Hematopoietic multipotent progenitor cell treated with erythropoietin and hydrocortisone succinate and interleukin-3 and kit ligand, for 15 days (in vitro differentiated cells): ENCODE measurements at regions not wholly inside any gene's neighbourhood (a gene's known extent, or its start where the extent isn't known, plus 50 kb on each side); places are given as distances from the start of the nearest gene placed in this dataset.
"Not testable (repeated sequence)": the region's sequence is repeated elsewhere in the genome, so short reads cannot be mapped to it uniquely, and the experiment has no call there.

Experiments
- DNase-seq: peaks from one replicate; pipeline ENCODE4 v3.0.0-alpha.2; 2015; ENCODE audit warnings: low spot score

GRCh38 chr1:233435622-233436021 lies 108.1 kb downstream of the MAP3K21 start:
- no peak for DNase-seq

- DNase-seq, result no peak
These were observed 112.2 kb downstream of the MAP3K21 start for GRCh38 chr1:233439721-233440120.

DNA sequence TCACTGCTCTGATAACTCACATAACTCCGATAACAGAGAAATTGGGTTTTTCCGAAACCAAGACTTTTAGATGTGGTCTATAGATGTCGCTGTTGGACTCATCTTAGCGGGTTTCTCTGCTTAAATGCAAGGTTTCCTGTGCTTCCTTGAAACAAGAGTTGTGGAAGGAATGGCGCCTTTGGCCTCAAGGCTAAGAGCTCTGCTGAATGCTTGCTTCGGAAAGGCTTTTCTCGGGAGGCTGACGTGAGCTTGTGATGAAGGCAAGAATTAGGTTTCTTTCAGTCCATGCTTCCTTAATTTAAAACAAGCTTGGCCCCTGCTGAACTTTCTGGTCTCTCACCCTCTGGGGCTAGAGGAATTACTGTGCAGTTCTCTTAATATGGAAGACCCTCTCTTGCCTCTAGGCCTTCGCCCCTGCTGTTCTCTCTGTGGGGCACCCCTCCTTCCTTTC lies 113.5 kb downstream of the MAP3K21 start:
- DNase-seq, result peak; percentile 4

- no peak for DNase-seq
These were observed 114.7 kb downstream of the MAP3K21 start for GRCh38 chr1:233442026-233442780.

GRCh38 chr1:233443040-233443760 lies 115.7 kb downstream of the MAP3K21 start:
- DNase-seq, result no peak

DNA sequence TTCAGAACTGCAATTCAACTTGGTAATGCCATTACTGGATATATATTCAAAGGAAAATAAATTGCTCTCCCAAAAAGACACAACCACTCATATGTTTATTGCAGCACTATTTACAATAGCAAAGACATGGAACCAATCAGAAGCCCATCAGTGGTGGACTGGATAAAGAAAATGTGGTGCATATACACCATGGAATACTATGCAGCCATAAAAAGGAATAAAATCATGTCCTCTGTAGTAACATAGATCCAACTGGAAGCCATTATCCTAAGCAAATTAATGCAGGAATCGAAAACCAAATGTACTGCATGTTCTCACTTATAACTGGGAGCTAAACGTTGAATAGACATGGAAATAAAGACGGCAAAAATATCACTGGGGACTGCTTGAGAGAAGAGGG lies 117.0 kb downstream of the MAP3K21 start:
- DNase-seq, result no peak

GRCh38 chr1:233445737-233446136 lies 118.2 kb downstream of the MAP3K21 start:
- no peak for DNase-seq

DNA sequence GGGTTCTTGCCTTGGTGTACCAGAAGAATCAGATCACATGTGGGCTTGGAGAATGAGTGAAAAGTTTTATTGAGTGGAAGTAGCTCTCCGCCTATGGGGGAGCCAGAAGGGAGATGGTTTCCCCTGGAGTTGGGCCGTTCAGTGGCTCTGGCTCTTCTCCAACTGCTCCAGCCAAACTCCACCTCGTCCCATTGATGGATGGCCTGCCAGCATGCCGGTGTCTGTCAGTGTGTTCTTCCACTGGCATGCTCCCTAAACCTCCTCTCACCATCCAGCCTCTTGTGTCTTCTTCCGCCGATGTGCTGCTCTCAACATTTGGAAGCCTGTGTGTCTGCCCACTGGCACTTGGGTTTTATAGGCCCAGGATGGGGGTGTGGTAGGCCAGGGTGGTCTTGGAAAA lies 119.4 kb downstream of the MAP3K21 start:
- DNase-seq, result no peak

GRCh38 chr1:233448109-233448689 lies 120.7 kb downstream of the MAP3K21 start:
- no peak for DNase-seq

- no peak for DNase-seq
These were observed 125.2 kb downstream of the MAP3K21 start for GRCh38 chr1:233452724-233453123.

GRCh38 chr1:233453433-233454200 lies 126.1 kb downstream of the MAP3K21 start:
- DNase-seq, result no peak

- no peak for DNase-seq
These were observed 132.0 kb downstream of the MAP3K21 start for GRCh38 chr1:233459470-233459945.

DNA sequence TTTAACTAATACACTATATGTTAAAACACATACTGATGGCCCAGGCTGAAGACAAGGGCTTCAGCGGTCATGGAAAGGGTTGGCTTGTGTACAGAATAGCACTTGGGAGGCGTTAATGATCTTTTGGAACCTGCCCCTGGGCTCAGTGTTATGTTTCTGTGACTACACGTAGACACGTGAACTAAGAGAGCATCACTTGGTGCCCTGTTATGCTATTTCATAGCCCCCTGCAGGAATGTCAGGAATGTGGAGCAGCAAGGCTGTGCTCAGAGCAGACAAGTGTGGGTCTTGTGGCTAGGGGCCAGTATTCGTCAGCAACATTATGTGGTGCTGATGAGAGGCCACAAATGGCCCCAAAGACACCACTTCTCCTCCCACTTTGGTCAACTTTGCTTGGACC lies 132.4 kb downstream of the MAP3K21 start:
- no peak for DNase-seq

DNA sequence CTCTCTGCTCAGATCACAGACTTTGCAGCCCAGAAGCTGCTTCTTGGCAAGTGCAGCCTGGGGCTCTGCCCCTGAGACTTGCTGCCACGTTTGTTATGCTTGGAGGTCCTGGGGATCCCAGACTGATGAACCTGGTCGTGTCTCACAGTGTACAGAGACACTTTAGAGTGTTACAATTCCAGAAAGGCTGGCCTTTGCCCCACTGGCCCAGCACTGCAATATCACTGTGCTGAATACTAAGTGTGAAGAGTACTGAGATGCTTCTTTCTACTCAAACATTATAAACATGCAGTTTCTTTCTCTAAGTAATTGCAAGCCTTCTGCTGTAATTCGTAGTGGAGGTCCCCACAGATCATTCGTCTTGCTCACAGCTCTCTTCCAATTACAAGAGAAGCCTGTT lies 133.2 kb downstream of the MAP3K21 start:
- DNase-seq, result no peak

- DNase-seq, result no peak
These were observed 134.3 kb downstream of the MAP3K21 start for GRCh38 chr1:233461847-233462246.

DNA sequence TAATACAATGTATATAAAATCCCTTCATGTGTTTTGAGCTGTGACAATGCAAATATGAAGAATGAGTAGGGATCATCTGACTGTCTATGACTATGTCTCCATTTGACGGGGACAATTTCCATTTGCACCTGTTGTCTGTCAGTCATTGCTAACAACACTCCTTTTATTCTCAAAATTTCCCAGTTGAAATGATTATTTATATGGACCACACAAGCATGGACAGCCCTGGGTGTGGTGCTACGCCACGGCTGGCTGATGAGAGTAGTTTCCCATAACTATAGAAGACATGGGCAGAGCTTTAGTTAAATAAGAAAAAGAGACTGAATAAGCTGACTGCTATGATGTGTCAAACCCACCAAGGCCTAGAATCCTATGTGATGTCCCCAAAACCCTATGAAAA lies 135.8 kb downstream of the MAP3K21 start:
- no peak for DNase-seq

GRCh38 chr1:233465745-233466343 lies 138.3 kb downstream of the MAP3K21 start:
- no peak for DNase-seq

DNA sequence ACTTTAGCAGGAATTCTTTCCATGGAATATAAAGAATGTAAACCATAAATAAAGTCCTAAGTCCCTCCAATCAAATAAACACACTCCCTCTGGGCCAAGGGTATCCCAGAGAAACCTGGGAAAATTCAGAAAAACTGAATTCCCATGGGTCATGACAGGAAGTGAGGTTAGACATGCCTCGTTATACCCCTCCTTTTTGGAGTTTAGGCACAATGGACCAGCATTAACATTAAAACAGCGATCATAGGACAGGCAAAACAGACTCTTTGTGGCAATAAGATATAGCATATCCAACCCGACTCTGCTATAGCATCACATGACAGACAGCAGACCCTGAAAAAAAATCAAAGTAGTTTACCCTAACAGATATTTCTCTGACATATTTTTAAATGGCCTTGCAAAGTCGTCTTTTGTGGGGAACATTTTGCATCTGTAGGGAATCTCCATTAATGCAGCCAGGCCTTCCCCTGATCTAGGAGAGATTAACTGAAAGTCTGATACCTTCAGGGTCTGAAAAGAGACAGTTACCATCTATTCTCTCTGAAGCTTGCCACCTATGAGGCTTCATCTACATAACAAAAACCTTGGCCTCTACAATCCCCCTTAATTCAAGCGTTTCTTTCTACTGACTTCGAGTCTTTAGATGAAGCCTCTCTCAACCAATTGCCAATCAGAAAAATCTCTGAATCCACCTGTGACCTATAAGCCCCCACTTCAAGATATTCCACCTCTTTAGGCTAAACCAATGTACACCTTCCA lies 143.0 kb upstream of the KCNK1 start:
- DNase-seq, result no peak

DNA sequence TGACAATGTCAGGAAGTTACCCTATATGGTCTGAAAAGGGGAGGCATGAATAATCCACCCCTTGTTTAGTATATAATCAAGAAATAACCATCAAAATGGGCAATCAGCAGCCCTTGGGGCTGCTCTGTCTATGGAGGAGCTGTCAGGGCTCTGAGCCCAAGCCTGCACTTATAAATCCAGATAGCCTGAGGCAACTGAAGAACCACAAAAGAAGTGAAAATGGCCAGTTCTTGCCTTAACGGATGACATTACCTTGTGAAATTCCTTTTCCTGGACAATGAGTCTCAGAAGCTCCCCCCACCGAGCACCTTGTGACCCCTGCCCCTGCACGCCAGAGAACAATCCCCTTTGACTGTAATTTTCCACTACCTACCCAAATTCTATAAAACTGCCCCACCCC lies 142.1 kb upstream of the KCNK1 start:
- DNase-seq, result not testable (repeated sequence)

DNA sequence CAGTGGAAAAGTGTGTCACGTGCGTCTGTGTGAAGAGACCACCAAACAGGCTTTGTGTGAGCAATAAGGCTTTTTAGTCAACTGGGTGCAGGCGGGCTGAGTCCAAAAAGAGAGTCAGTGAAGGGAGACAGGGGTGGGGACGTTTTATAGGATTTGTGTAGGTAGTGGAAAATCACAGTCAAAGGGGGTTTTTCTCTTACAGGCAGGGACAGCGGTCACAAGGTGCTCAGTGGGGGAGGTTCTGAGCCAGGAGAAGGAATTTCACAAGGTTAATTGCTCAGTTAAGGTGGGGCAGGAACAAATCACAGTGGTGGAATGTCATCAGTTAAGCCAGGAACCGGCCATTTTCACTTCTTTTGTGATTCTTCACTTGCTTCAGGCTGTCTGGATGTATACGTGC lies 141.1 kb upstream of the KCNK1 start:
- not testable (repeated sequence) for DNase-seq
